ENCODE measurements at regions not wholly inside any gene's neighbourhood (a gene's known extent, or its start where the extent isn't known, plus 50 kb on each side); places are given as distances from the start of the nearest gene placed in this dataset.

GRCh38 chr13:34459856-34460255, 482.2 kb upstream of the NBEA start:
- DNase-seq (ENCODE audit: low read depth in 2 of 2): peak; percentile 4
- H3K4me3 ChIP-seq (replicated peaks in 1 of 2; ENCODE audit: low read depth in 2 of 2, low read length in 2 of 2): no peak overlapping the region
- no peak for TF ChIP-seq CTCF (IDR thresholded peaks at IDR 0.05; ENCODE audit: low read depth, low read length)

GRCh38 chr13:34462843-34463242, 479.2 kb upstream of the NBEA start:
- no peak overlapping the region for H3K4me3 ChIP-seq (replicated peaks in 1 of 2; ENCODE audit: low read depth in 2 of 2, low read length in 2 of 2)
- peak; percentile 40 to 63 for DNase-seq (ENCODE audit: low read depth in 2 of 2)
- TF ChIP-seq CTCF (IDR thresholded peaks at IDR 0.05; ENCODE audit: low read depth, low read length): no peak

GRCh38 chr13:34464011-34464410, 478.1 kb upstream of the NBEA start:
- H3K4me3 ChIP-seq (replicated peaks in 1 of 2; ENCODE audit: low read depth in 2 of 2, low read length in 2 of 2): no peak overlapping the region
- DNase-seq (ENCODE audit: low read depth in 2 of 2): peak in 1 of 2 donors; percentile 3
- TF ChIP-seq CTCF (IDR thresholded peaks at IDR 0.05; ENCODE audit: low read depth, low read length): no peak

GRCh38 chr13:34465423-34465922, 476.6 kb upstream of the NBEA start:
- no peak for TF ChIP-seq CTCF (IDR thresholded peaks at IDR 0.05; ENCODE audit: low read depth, low read length)
- H3K4me3 ChIP-seq (replicated peaks in 1 of 2; ENCODE audit: low read depth in 2 of 2, low read length in 2 of 2): no peak overlapping the region
- no peak for DNase-seq (ENCODE audit: low read depth in 2 of 2)

- TF ChIP-seq CTCF (IDR thresholded peaks at IDR 0.05; ENCODE audit: low read depth, low read length): no peak
- H3K4me3 ChIP-seq (replicated peaks in 1 of 2; ENCODE audit: low read depth in 2 of 2, low read length in 2 of 2): no peak overlapping the region
- DNase-seq (ENCODE audit: low read depth in 2 of 2): no peak
Observed at GRCh38 chr13:34466301-34466700, 475.8 kb upstream of the NBEA start.

- no peak overlapping the region for H3K4me3 ChIP-seq (replicated peaks in 1 of 2; ENCODE audit: low read depth in 2 of 2, low read length in 2 of 2)
- TF ChIP-seq CTCF (IDR thresholded peaks at IDR 0.05; ENCODE audit: low read depth, low read length): no peak
- DNase-seq (ENCODE audit: low read depth in 2 of 2): no peak
Observed at GRCh38 chr13:34467450-34468083, 474.5 kb upstream of the NBEA start.

Measured in cardiac fibroblast (primary cell).